ENCODE measurements at regions not wholly inside any gene's neighbourhood (a gene's known extent, or its start where the extent isn't known, plus 50 kb on each side); places are given as distances from the start of the nearest gene placed in this dataset.

- TF ChIP-seq, protein P1, sequence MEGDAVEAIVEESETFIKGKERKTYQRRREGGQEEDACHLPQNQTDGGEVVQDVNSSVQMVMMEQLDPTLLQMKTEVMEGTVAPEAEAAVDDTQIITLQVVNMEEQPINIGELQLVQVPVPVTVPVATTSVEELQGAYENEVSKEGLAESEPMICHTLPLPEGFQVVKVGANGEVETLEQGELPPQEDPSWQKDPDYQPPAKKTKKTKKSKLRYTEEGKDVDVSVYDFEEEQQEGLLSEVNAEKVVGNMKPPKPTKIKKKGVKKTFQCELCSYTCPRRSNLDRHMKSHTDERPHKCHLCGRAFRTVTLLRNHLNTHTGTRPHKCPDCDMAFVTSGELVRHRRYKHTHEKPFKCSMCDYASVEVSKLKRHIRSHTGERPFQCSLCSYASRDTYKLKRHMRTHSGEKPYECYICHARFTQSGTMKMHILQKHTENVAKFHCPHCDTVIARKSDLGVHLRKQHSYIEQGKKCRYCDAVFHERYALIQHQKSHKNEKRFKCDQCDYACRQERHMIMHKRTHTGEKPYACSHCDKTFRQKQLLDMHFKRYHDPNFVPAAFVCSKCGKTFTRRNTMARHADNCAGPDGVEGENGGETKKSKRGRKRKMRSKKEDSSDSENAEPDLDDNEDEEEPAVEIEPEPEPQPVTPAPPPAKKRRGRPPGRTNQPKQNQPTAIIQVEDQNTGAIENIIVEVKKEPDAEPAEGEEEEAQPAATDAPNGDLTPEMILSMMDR (IDR thresholded peaks at IDR 0.05; ENCODE audit: insufficient read depth, low read depth, low read length) = no peak
- no peak overlapping the region for H3K4me3 ChIP-seq (ENCODE audit: low read depth, low read length)
- no peak for DNase-seq (ENCODE audit: low read depth)
- no peaks in the 10 kb centered on the region for H3K27me3 ChIP-seq (ENCODE audit: control insufficient read depth, insufficient read depth, low read length)
- ChIA-PET CTCF (no interaction called here), POLR2A (no interaction called here)
- H3K36me3 ChIP-seq (ENCODE audit: control insufficient read depth, insufficient read depth, low read length) = no peaks in the 10 kb centered on the region
Observed at GRCh38 chr6:114690625-114691024, 347.8 kb upstream of the HS3ST5 start.

GRCh38 chr6:114659513-114659912 lies 316.7 kb upstream of the HS3ST5 start:
- DNase-seq (ENCODE audit: low read depth) = no peak
- ChIA-PET CTCF (no interaction called here), POLR2A (no interaction called here)

DNA sequence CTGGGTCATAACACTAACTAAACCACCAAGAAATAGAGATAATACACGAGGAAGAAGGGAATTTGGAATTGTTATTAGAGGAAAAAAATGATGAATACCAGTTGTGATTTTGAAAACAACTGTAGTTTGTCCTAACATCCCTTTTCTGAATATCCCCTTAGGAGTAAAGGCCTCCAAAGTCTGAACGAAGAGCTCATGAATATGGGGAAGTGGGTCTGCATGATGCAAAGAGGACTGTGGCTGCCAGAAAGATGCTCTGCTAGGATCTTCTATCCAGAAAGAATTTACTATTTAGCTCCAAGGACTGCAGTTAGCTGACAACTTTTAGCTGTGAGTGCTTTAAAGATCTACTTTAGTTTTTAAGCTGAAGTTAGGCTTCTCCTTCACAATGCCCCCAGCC lies 308.8 kb upstream of the HS3ST5 start:
- Histone ChIP-seq H3K27me3 (ENCODE audit: control insufficient read depth, insufficient read depth, low read length) (no peaks in the 10 kb centered on the region), H3K4me3 (ENCODE audit: low read depth, low read length) (no peak overlapping the region), H3K36me3 (ENCODE audit: control insufficient read depth, insufficient read depth, low read length) (no peaks in the 10 kb centered on the region)
- no peak for DNase-seq (ENCODE audit: low read depth)
- POLR2A ChIA-PET = no interaction called here
- TF ChIP-seq, protein P1 (IDR thresholded peaks at IDR 0.05; ENCODE audit: insufficient read depth, low read depth, low read length) = no peak
- CTCF ChIA-PET = no interaction called here

More at GRCh38 chr6:114659513-114659912, 316.7 kb upstream of the HS3ST5 start:
- Histone ChIP-seq H3K4me3 (ENCODE audit: low read depth, low read length) (no peak overlapping the region), H3K36me3 (ENCODE audit: control insufficient read depth, insufficient read depth, low read length) (no peaks in the 10 kb centered on the region), H3K27me3 (ENCODE audit: control insufficient read depth, insufficient read depth, low read length) (no peaks in the 10 kb centered on the region)
- TF ChIP-seq, protein P1 (IDR thresholded peaks at IDR 0.05; ENCODE audit: insufficient read depth, low read depth, low read length) = no peak

GRCh38 chr6:114650891-114651290 lies 308.1 kb upstream of the HS3ST5 start:
- ChIA-PET CTCF (no interaction called here), POLR2A (no interaction called here)
- TF ChIP-seq, protein P1 (IDR thresholded peaks at IDR 0.05; ENCODE audit: insufficient read depth, low read depth, low read length) = no peak
- DNase-seq (ENCODE audit: low read depth) = no peak
- H3K27me3 ChIP-seq (ENCODE audit: control insufficient read depth, insufficient read depth, low read length) = no peaks in the 10 kb centered on the region
- no peak overlapping the region for H3K4me3 ChIP-seq (ENCODE audit: low read depth, low read length)
- no peaks in the 10 kb centered on the region for H3K36me3 ChIP-seq (ENCODE audit: control insufficient read depth, insufficient read depth, low read length)

GRCh38 chr6:114649298-114649697 lies 306.5 kb upstream of the HS3ST5 start:
- Histone ChIP-seq H3K36me3 (ENCODE audit: control insufficient read depth, insufficient read depth, low read length) (no peaks in the 10 kb centered on the region), H3K4me3 (ENCODE audit: low read depth, low read length) (no peak overlapping the region), H3K27me3 (ENCODE audit: control insufficient read depth, insufficient read depth, low read length) (no peaks in the 10 kb centered on the region)
- ChIA-PET CTCF (no interaction called here), POLR2A (no interaction called here)
- TF ChIP-seq, protein P1 (IDR thresholded peaks at IDR 0.05; ENCODE audit: insufficient read depth, low read depth, low read length) = no peak
- DNase-seq (ENCODE audit: low read depth) = no peak
